ENCODE measurements at regions not wholly inside any gene's neighbourhood (a gene's known extent, or its start where the extent isn't known, plus 50 kb on each side); places are given as distances from the start of the nearest gene placed in this dataset.
"Not testable (repeated sequence)": the region's sequence is repeated elsewhere in the genome, so short reads cannot be mapped to it uniquely, and the experiment has no call there.

DNA sequence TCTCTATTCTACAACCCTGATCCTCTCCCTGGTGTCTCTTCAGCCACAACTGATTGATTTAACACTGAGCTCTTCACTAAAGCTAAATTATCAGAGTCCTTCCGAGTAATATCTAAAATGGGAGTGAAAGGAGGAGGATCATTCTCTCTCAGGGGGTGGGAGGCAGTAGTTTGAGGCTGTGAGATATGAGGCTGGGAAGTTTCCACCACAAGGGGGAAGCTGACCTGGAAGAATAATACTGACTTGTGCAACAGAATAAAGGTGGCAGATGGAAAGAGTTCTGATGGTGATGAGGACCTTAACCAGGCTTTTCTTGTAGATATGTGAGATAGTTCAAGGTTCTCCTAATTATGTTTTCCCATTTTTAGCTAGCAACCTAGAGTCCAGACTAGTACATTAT lies 118.1 kb upstream of the ERV3-1 start:
- not testable (repeated sequence) for DNase-seq (ENCODE audit: insufficient read length); FAIRE-seq

DNA sequence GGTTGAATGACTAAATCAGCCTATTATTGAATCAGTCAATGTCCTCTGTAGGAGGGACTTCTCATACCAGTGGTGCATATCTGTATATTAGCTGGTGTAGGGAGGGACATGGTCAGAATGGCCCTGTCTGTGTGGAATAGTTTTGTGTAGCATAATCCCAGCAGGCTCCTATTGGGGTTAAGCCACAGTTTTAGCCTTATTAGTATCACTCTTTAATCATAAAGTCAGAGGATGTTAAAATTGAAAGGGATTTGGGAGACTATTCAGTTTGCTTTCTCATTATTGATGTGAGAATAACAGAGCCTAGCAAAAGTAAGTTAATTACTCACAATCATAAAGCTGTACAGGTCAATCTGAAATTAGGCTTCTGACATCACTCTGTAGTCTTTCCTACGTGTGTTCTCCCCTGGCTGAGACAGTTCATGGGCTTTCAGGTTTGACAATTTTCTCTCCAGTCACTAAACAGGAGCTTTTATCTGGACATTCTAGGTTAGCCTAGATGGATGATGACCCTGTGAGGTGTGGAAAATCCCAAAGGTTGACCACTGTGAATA lies 99.2 kb upstream of the ERV3-1 start:
- DNase-seq (ENCODE audit: insufficient read length); FAIRE-seq: not testable (repeated sequence)

DNA sequence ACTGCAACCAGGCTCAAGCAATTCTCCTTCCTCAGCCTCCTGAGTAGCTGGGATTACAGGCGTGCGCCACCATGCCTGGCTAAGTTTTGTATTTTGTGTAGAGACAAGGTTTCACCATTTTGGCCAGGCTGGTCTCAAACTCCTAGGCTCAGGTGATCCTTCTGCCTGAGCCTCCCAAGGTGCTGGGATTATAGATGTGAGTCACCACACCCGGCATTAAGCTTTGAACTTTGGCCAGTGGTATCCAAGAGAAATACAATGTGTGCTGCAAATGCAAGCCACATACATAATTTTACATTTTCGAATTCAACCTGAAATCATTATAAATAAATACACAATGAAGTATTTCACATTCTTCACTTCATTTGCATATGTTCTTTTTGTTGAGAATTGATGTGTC lies 94.0 kb upstream of the ERV3-1 start:
- FAIRE-seq; DNase-seq (ENCODE audit: insufficient read length): not testable (repeated sequence)

DNA sequence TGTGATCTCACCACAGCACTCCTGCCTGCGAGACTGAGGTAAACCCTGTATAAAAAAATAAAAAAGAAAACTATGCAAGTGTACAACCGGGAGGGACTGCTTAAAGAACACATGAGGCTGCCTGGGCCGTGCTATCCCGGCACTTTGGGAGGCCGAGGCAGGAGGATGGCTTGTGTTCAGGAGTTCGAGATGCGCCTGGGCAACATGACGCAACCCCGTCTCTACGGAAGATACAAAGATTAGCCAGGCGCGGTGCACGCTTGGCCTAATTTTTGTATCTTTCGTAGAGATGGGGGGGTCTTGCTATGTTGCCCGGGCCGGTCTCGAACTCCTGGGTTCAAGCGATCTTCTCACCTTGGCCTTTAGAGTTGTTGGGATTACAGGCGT lies 75.2 kb upstream of the ERV3-1 start:
- DNase-seq (ENCODE audit: insufficient read length); FAIRE-seq: not testable (repeated sequence)

DNA sequence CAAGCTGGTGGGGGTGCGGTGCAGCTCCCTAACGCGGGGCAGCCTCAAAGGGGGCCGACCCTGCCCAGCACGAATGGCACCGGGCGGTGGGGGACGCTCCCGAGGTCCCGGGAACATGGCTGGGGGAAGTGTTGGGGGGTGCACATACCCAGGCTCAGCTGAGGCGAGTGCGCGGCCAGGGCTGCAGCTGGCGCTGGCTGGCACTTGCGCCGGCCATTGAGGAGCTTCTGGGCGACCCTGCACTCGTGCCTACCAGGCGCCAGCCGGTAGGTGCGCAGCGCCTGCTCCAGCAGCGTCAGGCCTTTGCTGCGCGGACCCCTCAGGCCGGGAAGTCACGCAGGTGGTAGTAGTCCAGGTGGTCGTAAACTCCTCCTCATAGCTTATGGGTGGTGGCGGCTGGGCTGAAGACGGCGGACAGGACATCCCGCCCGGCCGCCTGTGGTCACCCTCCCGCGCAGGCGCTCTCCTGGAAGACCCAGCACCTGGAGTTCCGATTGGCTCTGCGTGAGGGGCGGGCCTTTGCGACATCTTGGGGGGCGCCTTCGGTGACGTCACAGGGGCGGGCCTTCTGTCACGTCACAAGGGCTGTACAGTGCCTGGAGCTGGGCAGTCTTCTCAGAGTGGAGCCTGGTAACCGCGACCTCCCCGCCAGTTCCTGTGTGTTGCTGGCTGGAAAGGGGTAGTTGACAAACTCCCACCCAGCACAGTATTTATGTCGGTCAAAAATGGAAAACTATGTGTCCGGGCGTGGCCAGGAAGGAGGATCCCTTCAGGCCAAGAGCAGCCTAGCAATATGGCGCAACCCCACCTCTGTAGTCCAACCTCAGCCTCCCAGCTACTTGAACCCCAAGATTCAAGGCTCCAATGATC lies 74.5 kb upstream of the ERV3-1 start:
- peak; percentile 87 for FAIRE-seq
- peak; percentile 62 for DNase-seq (ENCODE audit: insufficient read length)
- TF ChIP-seq POLR2A (IDR thresholded peaks at IDR 0.05; ENCODE audit: low read depth, low read length) (peak; percentile 57; the same call in 1 of the 2 replicates), POLR2AphosphoS5 (IDR thresholded peaks at IDR 0.05; ENCODE audit: low read depth, low read length) (peak; percentile 35; the same call in 1 of the 2 replicates)

DNA sequence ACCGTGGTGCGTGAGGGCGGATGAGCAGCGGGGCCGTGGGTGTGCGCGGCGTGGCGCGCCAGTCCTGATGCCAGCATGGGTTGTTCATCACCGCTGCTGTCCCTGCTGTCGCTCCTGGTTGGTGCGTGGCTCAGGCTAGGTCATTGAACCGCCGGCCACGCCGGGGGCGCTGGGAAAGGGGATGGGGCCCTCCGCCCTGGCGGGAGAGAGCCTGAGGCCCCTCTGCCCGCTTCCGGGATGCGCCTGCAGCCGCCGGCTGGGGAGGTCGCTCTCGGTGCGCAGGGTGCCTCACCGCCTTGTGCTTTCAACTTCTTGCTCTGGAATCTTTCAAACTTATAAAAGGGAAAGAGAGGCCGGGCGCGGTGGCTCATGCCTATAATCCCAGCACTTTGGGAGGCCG lies 68.5 kb upstream of the ERV3-1 start:
- DNase-seq (ENCODE audit: insufficient read length); FAIRE-seq: not testable (repeated sequence)

DNA sequence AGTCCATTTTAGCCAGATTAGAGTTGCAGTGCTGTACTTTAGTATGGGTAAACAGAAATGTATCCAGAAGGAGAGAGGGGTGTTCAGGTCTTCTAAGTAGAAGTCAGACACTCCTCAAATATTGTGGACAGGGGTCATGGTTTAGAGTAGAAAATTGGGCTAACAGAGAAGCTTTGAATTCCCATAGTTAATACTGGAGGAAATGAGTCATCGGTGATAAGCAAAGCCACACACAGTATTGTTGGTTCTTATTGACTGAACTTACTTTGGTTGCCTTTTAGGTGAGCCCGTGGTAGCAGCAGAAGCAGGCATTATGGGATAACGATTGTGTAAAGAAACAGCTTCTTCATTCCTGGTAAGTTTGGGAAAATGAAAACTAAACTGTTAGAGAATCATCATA lies 66.7 kb upstream of the ERV3-1 start:
- not testable (repeated sequence) for DNase-seq (ENCODE audit: insufficient read length); FAIRE-seq

DNA sequence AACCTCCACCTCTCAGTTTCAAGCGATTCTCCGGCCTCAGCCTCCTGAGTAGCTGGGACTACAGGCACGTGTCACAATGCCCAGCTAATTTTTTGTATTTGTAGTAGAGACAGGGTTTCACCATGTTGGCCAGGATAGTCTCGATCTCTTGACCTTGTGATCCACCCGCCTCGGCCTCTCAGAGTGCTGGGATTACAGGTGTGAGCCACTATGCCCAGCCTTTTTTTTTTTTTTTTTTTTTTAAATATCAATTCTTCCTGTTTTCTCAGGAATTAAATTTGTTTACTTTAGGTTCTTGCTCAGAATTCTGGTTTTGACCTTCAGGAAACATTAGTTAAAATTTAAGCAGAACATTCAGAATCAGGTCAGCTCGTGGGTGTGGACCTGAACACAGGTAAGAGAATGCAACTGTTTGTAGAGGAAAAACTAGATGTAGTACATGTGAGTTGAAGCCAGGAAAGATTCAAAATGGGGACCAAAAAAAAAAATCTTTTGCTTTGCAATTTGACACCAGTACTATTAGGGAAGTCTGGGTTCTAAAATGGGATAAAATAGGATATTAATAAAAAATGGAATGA lies 65.5 kb upstream of the ERV3-1 start:
- not testable (repeated sequence) for DNase-seq (ENCODE audit: insufficient read length); FAIRE-seq

DNA sequence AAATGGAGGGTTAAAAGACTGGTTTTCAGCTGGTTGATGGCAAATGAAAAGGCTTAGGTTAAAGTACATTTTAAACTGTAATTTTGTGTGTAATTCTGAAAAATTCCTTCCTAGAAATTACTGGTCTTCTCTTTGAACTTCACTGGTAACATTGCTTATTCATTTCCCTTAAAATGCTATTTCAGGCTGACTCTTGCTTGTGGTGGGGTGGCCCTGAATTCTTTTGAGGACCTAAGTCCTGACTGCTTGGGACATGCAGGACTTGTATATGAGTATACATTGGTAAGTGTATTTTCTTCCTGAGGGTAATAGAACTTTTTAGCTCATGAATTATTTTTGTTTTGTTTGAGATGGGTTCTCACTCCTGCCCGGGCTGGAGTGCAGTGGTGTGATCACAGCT lies 63.0 kb upstream of the ERV3-1 start:
- not testable (repeated sequence) for DNase-seq (ENCODE audit: insufficient read length); FAIRE-seq

DNA sequence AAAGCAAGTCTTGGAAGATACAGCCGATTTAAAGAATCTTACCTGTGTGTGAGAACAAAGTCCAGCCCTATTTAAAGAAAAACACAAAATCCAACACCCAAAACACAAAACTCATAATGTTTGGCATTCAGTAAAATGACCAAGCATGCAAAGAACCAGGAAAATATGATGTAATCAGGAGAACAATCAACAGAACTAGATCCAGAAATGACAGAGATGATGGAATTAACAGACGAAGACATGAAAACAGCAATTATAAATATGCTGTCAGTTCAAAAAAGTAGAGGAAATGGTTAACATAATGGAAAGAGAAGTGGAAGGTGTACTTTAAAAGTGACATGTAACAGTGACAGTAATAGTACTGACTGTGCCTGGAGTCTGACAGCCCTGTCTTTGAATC lies 56.1 kb upstream of the ERV3-1 start:
- not testable (repeated sequence) for FAIRE-seq; DNase-seq (ENCODE audit: insufficient read length)

DNA sequence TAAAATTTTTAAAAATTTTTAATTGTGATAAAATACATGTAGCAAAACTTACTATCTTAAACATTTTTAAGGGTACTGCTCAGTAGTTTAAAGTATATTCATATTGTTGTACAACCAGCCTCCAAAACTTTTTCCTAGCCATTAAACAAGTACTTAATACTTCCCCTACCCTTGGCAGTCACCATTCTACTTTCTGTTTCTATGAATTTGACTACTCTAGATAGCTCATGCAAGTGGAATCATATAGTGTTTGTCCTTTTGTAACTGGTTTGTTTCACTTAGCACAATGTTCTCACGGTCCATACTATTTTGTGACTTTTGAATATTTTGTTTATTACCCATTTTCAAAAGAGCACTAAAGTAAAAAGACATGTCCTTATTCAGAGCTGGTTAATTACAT lies 52.8 kb upstream of the ERV3-1 start:
- DNase-seq (ENCODE audit: insufficient read length); FAIRE-seq: not testable (repeated sequence)

All from GM12892 (cell line).